Ishikawa (cell line): ENCODE measurements at regions not wholly inside any gene's neighbourhood (a gene's known extent, or its start where the extent isn't known, plus 50 kb on each side); places are given as distances from the start of the nearest gene placed in this dataset.

ENCODE experiments used
- CEBPB ChIP-seq: IDR thresholded peaks from 2 replicates; pipeline ENCODE4 v1.6.1; 2012
- CREB1 ChIP-seq: IDR thresholded peaks from 2 replicates; pipeline ENCODE4 v1.6.1; 2012; ENCODE audit warnings: low read depth
- EGR1 ChIP-seq: IDR thresholded peaks from 2 replicates; pipeline ENCODE4 v1.6.1; 2012
- EP300 ChIP-seq: IDR thresholded peaks from 2 replicates; pipeline ENCODE4 v1.6.1; 2012; ENCODE audit warnings: borderline replicate concordance
- FOXM1 ChIP-seq: IDR thresholded peaks from 2 replicates; pipeline ENCODE4 v1.6.1; 2012; ENCODE audit warnings: low read depth, borderline replicate concordance
- MAX ChIP-seq: IDR thresholded peaks from 2 replicates; pipeline ENCODE4 v1.6.1; 2012
- NFIC ChIP-seq: IDR thresholded peaks from 2 replicates; pipeline ENCODE4 v1.6.1; 2012
- RAD21 ChIP-seq: IDR thresholded peaks from 2 replicates; pipeline ENCODE4 v1.6.1; 2012; ENCODE audit warnings: low read depth
- REST ChIP-seq: IDR thresholded peaks from 2 replicates; pipeline ENCODE4 v1.6.1; 2012; ENCODE audit warnings: low read depth, mild to moderate bottlenecking
- TAF1 ChIP-seq: IDR thresholded peaks from 2 replicates; pipeline ENCODE4 v1.6.1; 2012; ENCODE audit warnings: low read depth, mild to moderate bottlenecking
- TCF12 ChIP-seq: IDR thresholded peaks from 2 replicates; pipeline ENCODE4 v1.6.1; 2012; ENCODE audit warnings: low read depth
- TEAD4 ChIP-seq: IDR thresholded peaks from 2 replicates; pipeline ENCODE4 v1.6.1; 2012
- USF1 ChIP-seq: IDR thresholded peaks from 2 replicates; pipeline ENCODE4 v1.6.1; 2012
- YY1 ChIP-seq: IDR thresholded peaks from 2 replicates; pipeline ENCODE4 v1.6.1; 2012; ENCODE audit warnings: low read depth
- ZBTB7A ChIP-seq: IDR thresholded peaks from 2 replicates; pipeline ENCODE4 v1.6.1; 2012; ENCODE audit warnings: low read depth

GRCh38 chr1:31524186-31524901 is 52.0 kb upstream of the TINAGL1 start:
- no peak for TF ChIP-seq NFIC
- TF ChIP-seq CEBPB, result no peak
- TF ChIP-seq RAD21, result no peak
- no peak for TF ChIP-seq CREB1
- TF ChIP-seq REST, result no peak
- TF ChIP-seq TEAD4, result no peak
- no peak for TF ChIP-seq EGR1
- TF ChIP-seq TAF1, result no peak
- TF ChIP-seq TCF12, result no peak
- TF ChIP-seq MAX, result no peak
- TF ChIP-seq YY1, result no peak
- no peak for TF ChIP-seq FOXM1
- no peak for TF ChIP-seq EP300
- TF ChIP-seq ZBTB7A, result no peak
- TF ChIP-seq USF1, result no peak
